ENCODE measurements at regions not wholly inside any gene's neighbourhood (a gene's known extent, or its start where the extent isn't known, plus 50 kb on each side); places are given as distances from the start of the nearest gene placed in this dataset.

- no peaks in the 10 kb centered on the region for H3K36me3 ChIP-seq (ENCODE audit: control insufficient read depth in 2 of 3, insufficient read depth in 3 of 3, low read length in 3 of 3)
- intact Hi-C loops (cut with DNase I) = no loop called here
- H3K27me3 ChIP-seq (ENCODE audit: control insufficient read depth, insufficient read depth, low read length) = no peaks in the 10 kb centered on the region
- FAIRE-seq (no peak), DNase-seq (no peak)
- no peaks in the 10 kb centered on the region for H3K9me3 ChIP-seq (ENCODE audit: control insufficient read depth in 2 of 3, insufficient read depth in 1 of 3, low read length in 3 of 3)
- H3K27ac ChIP-seq (ENCODE audit: low read depth in 2 of 2, low read length in 2 of 2) = no peak overlapping the region
- no peak for TF ChIP-seq CTCF (IDR thresholded peaks at IDR 0.05; ENCODE audit: borderline replicate concordance, extremely low read depth, insufficient read depth)
- H3K4me1 ChIP-seq (ENCODE audit: control insufficient read depth in 2 of 3, insufficient read depth in 2 of 3, low read depth in 1 of 3, low read length in 3 of 3) = no peaks in the 10 kb centered on the region
- no peak overlapping the region for H3K4me3 ChIP-seq (ENCODE audit: low read length in 3 of 3)
- no peak overlapping the region for H3K9ac ChIP-seq (ENCODE audit: low read length in 3 of 3)
Measured at GRCh38 chr13:19332378-19332777, 150.8 kb upstream of the TUBA3C start.

GRCh38 chr13:19329365-19329764 is 147.7 kb upstream of the TUBA3C start:
- FAIRE-seq (no peak), DNase-seq (no peak)
- no peak overlapping the region for H3K4me3 ChIP-seq (ENCODE audit: low read length in 3 of 3)
- H3K27ac ChIP-seq (ENCODE audit: low read depth in 2 of 2, low read length in 2 of 2) = no peak overlapping the region
- no peak overlapping the region for H3K9ac ChIP-seq (ENCODE audit: low read length in 3 of 3)
- peaks cover 0 to under 1% (median 0%) of the 10 kb centered on the region in 3 donors for H3K9me3 ChIP-seq (ENCODE audit: control insufficient read depth in 2 of 3, insufficient read depth in 1 of 3, low read length in 3 of 3)
- H3K27me3 ChIP-seq (ENCODE audit: control insufficient read depth, insufficient read depth, low read length) = no peaks in the 10 kb centered on the region
- intact Hi-C loops (cut with DNase I) = no loop called here
- no peaks in the 10 kb centered on the region for H3K36me3 ChIP-seq (ENCODE audit: control insufficient read depth in 2 of 3, insufficient read depth in 3 of 3, low read length in 3 of 3)
- no peaks in the 10 kb centered on the region for H3K4me1 ChIP-seq (ENCODE audit: control insufficient read depth in 2 of 3, insufficient read depth in 2 of 3, low read depth in 1 of 3, low read length in 3 of 3)
- TF ChIP-seq CTCF (IDR thresholded peaks at IDR 0.05; ENCODE audit: borderline replicate concordance, extremely low read depth, insufficient read depth) = no peak

- no peak overlapping the region for H3K4me3 ChIP-seq (ENCODE audit: low read length in 3 of 3)
- no peaks in the 10 kb centered on the region for H3K36me3 ChIP-seq (ENCODE audit: control insufficient read depth in 2 of 3, insufficient read depth in 3 of 3, low read length in 3 of 3)
- H3K27me3 ChIP-seq (ENCODE audit: control insufficient read depth, insufficient read depth, low read length) = no peaks in the 10 kb centered on the region
- DNase-seq (no peak), FAIRE-seq (no peak)
- no peak for TF ChIP-seq CTCF (IDR thresholded peaks at IDR 0.05; ENCODE audit: borderline replicate concordance, extremely low read depth, insufficient read depth)
- intact Hi-C loops (cut with DNase I) = no loop called here
- no peaks in the 10 kb centered on the region for H3K4me1 ChIP-seq (ENCODE audit: control insufficient read depth in 2 of 3, insufficient read depth in 2 of 3, low read depth in 1 of 3, low read length in 3 of 3)
- H3K9me3 ChIP-seq (ENCODE audit: control insufficient read depth in 2 of 3, insufficient read depth in 1 of 3, low read length in 3 of 3) = peaks cover 0 to 5% (median 4%) of the 10 kb centered on the region in 3 donors
- H3K27ac ChIP-seq (ENCODE audit: low read depth in 2 of 2, low read length in 2 of 2) = no peak overlapping the region
- H3K9ac ChIP-seq (ENCODE audit: low read length in 3 of 3) = no peak overlapping the region
Measured at GRCh38 chr13:19324325-19324724, 142.7 kb upstream of the TUBA3C start.

- FAIRE-seq = no peak
- no peak for DNase-seq
- no peaks in the 10 kb centered on the region for H3K27me3 ChIP-seq (ENCODE audit: control insufficient read depth, insufficient read depth, low read length)
- no peak overlapping the region for H3K27ac ChIP-seq (ENCODE audit: low read depth in 2 of 2, low read length in 2 of 2)
- H3K4me1 ChIP-seq (ENCODE audit: control insufficient read depth in 2 of 3, insufficient read depth in 2 of 3, low read depth in 1 of 3, low read length in 3 of 3) = no peaks in the 10 kb centered on the region
- H3K36me3 ChIP-seq (ENCODE audit: control insufficient read depth in 2 of 3, insufficient read depth in 3 of 3, low read length in 3 of 3) = no peaks in the 10 kb centered on the region
- no peak for TF ChIP-seq CTCF (IDR thresholded peaks at IDR 0.05; ENCODE audit: borderline replicate concordance, extremely low read depth, insufficient read depth)
- intact Hi-C loops (cut with DNase I) = no loop called here
- H3K9ac ChIP-seq (ENCODE audit: low read length in 3 of 3) = no peak overlapping the region
- H3K9me3 ChIP-seq (ENCODE audit: control insufficient read depth in 2 of 3, insufficient read depth in 1 of 3, low read length in 3 of 3) = peaks cover 0 to 5% (median 4%) of the 10 kb centered on the region in 3 donors
- H3K4me3 ChIP-seq (ENCODE audit: low read length in 3 of 3) = no peak overlapping the region
Measured at GRCh38 chr13:19321222-19321621, 139.6 kb upstream of the TUBA3C start.
